Hematopoietic multipotent progenitor cell (in vitro differentiated cells): ENCODE measurements at regions not wholly inside any gene's neighbourhood (a gene's known extent, or its start where the extent isn't known, plus 50 kb on each side); places are given as distances from the start of the nearest gene placed in this dataset.

Source experiments
- DNase-seq, 3 donors: peaks; one replicate each; pipeline ENCODE4 v3.0.0-alpha.2; 2011 to 2015; ENCODE audit warnings: low read depth in 2 of 3, low spot score in 2 of 3

DNA sequence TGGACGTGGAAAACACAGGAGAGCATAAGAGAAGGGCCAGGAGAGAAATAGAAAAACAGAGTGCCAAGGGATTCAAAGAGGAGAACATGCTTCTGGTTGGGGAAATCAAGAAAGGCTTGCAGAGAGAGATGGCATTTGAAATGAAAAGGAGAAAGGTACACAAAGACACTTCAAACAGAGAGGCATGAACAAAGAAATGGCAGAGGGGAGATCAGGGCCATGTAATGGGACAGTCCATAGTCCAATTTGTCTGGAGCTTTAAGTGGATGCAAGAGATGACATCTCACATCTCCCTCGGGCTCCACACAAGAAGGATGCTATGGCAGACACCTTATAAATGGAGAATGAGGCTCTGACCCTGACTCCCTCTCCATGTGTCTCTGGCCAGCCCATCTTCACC, 331.1 kb downstream of the MLLT3 start:
- DNase-seq, result no peak

DNA sequence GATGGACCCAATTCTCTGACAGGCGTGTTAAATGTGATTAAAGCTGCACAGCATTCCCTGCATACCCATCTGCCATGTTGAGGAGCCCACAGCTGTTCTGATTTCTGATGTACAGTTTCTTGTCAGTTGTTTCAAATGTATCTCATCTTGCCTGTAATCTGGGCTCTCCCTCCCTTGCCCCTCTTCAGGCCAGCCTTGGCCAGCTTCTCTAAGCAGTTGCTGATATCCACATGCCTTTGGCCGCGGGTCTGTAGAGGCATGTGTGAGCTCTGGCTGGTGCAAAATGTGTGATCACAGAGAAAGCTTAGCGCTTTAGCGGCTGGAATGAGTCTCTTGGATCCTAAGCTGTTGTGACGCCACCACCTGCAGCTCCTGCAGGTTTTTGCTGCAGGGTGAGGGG, 332.0 kb downstream of the MLLT3 start:
- no peak for DNase-seq

DNA sequence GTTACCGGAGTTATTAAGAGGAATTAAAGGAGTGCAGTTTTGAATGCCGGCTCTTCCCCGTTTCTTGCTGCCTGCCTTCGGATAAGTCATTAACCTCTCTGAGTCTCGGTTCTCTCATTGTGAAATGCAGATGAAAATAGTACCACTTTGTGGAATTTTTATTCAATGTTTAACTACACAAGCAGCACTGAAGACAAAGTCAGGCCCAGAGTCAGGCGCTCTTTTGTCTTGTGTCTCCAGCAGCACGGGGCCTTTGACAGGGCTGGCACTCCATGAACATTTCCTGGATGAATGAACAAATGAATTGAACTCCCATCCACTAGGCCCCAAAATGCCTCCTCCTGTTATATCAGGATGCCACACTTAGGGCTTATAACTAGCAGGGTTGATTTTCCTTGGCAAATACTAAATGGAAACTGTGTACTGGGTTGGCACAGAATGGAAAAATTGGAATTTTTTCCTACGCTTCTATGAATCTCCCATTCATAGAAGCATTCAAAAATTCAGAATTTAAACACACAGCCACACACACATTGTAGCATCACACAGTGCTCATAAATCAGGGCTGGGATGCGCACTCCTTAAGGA, 332.8 kb downstream of the MLLT3 start:
- DNase-seq, result no peak

DNA sequence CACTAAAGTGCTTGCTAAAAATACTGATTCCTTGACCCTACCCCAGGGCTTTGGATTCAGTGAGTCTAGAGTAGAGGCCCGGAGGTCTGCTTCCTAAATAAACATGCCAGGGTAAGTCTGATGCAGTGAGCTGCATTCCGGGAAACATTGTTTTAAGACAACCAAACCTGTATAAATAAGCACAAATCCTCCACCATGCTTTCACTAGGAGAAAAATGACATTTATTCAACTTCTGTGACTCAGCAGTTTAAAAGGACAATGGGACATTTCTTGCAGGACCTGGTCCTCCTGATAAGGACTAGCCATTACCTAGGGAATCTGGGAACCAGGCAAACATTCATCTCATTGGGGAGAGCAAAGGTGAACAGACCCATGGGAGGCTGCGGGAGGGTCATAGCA, 335.3 kb downstream of the MLLT3 start:
- DNase-seq, result no peak

DNA sequence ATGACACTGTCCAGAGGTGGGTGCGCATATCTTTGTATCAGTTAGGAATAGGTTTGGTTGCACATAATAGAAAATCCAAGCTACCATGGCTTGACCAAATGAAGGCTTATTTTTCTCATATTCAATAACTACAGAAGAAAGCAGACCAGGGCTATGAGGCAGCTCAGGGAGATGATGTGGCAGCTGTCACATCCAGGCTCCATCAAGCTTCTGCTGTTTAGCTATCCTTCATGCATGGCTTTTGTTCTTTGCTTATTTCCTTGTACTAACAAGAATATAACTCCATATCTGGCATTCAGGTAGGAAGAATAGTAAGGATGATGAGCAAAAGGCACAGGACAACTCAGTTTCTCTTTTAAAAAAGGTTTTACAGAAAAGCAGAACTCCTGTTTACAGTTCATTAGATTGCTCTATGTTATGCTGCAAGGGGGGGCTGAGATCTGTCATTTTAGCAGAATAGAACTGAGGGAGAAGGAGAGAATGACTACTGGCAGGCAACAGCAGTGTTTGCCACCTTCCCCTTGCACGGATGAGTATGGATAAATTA, 336.1 kb downstream of the MLLT3 start:
- DNase-seq, result no peak

DNA sequence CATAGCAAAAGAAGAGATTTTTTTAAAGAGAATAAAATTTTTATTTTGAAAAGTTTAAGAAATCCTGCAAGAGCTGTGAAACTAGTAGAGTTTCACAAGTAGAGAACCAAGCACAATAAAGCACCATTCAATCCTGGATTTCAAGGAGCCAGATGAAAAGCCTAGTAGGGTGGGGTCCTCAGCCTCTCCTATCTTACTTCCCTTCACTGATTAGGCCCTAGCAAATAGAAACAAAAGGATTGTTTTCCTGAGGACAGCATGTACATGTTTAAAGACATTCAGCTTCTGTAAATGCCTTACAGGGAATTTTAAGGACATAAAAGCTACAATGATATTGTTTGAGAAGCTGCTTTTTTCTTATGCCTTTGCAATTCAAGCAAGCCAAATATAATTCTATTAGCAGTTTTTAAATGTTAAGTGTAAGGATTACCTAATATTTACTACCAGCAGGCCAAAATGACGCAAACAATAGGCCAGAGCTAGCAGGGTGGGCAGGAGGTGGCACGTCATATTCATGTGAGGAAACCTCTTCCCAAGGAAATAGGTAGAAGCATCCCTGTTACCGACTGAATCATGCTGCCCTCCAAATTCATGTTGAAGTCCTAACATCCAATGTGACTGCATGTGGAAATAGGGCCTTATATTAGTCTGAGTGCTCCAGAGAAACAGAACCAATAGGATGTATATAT, 337.6 kb downstream of the MLLT3 start:
- no peak for DNase-seq

DNA sequence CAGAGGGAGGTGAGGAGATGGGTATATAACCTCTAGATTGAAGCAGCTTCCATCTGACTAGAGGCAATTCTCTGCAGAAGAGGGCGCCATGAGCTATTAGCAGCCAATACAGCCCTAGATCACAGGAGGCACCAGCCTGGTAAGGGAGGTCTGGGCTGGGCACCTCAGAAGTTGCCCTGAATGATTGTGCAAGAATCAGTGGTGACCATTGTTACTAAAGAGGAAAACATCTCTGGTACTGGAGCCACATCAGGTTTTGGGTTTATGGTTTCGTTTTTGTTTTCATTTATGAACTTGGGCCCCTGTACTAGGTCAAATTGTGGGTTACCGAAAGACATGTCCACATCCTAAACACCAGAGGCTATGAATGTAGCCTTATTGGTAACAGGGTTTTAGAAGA, 342.0 kb downstream of the MLLT3 start:
- DNase-seq, result no peak

DNA sequence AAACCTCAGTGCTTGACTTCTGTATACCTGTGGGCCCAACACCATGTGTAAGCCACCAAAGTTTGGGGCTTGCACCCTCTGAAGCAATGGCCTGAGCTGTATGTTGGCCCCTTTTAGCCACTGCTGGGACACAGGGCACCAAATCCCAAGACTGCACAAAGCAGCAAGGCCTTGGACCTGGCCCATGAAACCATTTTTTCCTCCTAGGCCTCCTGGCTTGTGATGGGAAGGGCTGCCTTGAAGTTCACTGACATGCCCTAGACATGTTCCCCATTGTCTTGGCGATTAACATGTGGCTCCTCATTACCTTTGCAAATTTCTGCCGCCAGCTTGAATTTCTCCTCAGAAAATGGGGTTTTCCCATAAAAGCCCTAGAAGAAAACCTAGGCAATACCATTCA, 345.5 kb downstream of the MLLT3 start:
- DNase-seq, result no peak

DNA sequence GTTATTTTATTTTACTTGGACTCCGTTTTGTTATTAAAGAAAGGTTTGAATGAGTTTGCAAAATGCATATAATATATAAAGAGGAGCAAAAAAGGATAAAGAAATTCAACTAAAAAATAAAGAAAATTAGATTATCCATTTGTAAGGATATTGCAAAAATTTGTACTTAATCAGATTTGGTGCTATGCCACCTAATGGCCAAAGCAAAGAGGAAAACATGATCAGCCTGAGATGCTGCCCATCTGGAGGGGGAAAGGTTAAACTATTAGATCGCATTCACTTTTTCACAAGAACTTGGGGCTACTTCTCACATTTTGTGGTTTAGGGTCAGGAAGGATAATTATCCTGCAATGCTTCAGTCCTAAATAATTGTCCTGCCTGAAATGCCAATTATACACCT, 350.6 kb downstream of the MLLT3 start:
- peak in 1 of 3 donors; percentile 1 for DNase-seq

DNA sequence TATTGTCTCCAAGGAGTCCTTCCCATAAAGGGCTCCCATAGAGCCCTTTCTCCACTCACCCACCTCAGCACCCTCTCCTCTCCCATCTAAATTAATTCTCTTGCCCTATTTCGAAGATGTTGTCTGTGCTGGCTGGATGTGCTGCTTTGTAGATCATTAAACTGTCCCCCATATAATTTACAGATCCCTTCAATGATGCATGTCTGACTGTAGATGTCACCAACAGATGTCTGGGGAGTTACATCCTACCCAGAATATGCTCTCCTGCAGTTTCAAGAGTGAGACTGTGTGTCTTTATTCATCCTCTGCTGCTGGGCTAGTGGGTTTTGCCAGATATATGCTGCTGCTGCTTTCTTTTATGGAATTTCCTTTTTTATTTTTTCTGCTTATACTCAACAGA, 351.2 kb downstream of the MLLT3 start:
- DNase-seq, result no peak

DNA sequence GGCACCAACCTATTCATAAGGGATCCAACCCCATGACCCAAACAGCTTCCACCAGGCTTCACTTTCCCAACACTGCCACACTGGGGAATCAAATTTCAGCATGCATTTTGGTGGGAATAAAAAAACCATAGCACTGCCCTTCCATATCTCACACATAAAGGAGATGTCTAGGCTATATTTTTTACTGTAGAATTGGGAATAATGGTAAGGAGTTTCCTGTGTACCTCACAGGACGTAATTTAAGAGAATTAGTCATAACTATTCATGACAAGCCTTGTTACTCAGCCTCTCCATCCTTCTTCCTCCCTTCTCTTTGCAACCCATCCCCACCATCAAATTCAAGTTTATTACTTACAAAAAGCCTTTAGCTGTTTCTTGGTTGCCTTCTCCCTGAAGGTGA, 352.1 kb downstream of the MLLT3 start:
- DNase-seq, result no peak

DNA sequence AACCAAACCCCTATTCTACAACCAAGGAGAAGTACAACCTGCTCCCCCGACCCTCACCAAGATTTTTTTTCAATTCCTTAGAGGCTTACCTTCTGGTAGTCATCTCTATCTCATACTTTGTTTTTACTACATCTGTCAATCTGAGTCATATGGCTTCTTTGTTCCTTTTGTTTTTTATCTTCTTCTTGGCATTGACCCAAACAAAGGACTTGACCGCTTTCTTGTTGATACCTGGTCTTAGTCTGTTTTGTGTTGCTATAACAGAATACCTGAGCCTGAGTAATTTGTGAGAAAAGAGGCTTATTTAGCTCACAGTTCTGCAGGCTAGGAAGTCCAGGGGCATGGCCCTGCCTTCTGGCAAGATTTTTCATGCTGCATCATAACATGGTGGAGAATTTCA, 352.7 kb downstream of the MLLT3 start:
- no peak for DNase-seq

DNA sequence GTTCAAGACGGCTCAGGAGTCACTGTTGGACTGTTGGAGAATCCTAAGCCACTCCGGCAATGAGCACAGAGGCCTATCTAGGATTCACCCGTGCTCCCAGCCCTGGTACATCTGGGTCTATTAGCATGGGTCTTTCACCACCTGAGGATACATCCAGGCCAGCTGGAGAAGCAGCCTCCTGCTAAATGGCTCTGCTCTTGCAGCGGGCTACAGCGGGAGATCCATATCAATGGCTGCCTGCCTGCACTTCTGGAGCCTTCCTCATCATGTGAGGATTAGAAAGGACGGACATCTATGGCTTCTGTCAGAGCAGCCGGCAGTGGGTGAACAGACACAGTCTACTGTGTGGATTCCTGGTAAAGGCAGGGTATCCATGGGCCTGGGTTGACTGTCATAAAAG, 357.4 kb downstream of the MLLT3 start:
- DNase-seq, result no peak

DNA sequence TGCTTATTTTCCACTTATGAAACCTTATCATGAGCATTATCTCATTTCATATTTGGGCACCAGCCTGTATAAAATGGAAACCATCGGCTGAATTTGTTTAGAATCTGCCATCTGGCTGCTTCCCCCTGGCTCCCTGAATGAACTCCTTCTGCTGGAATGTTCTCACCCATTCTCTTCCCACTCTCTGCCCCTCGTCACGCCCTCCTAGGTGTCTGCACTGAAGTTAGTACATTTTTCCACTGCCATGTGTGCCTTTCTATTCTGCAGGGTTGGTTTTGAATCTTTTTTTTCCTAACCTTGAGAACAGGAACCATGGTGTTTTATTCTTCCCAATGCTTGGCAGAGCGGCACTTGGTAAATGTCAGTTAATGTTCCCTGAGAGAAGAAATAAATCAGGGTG, 359.7 kb downstream of the MLLT3 start:
- no peak for DNase-seq

DNA sequence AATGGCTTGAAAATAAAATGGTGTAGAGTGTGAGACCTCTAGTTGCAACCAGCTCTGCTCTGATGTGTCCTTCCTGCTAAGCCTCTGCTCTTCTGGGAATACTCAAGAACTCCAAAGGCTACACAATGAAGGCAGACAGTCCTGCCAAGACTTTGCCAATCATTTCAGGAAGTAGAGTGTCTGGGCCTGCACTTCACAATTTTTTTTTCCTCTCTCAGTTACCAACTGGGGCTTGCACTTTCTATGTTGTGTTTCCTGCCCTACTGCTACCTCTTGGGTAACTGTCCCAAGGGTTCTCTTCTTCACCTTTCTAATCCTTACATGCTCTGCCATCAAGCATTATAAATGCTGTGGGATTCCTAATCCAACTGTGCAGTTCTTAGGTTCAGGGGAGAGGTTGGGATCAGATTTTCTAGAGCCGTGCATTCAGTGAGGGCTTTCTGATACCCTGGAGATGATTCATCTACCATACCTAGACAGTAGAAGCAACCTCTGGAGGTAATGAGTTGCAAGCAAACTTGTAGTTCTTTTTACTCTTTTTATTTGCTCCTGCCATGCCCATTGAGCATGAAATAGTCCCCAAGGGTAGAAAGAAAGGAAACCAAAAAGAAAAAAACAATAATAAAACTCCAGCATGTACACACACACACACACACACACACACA, 365.9 kb downstream of the MLLT3 start:
- DNase-seq, result no peak

DNA sequence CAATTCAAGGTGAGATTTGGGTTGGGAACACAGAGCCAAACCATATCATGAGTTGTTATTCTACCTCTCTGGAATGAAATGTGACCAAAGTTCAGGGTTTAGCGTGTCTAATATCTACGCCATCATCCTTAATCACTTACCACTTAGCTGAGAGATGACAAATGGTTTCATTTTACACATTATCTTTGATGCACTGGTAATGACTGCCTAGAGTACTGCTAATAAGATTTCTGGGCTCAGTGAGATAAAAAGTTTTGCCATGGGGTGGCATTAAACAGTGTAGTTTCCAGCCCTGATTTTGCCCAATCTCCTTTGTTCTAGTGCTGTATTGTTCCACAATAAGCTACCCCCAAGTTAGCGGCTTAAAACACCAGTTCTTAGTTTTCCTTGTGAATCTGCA, 367.2 kb downstream of the MLLT3 start:
- DNase-seq, result no peak

DNA sequence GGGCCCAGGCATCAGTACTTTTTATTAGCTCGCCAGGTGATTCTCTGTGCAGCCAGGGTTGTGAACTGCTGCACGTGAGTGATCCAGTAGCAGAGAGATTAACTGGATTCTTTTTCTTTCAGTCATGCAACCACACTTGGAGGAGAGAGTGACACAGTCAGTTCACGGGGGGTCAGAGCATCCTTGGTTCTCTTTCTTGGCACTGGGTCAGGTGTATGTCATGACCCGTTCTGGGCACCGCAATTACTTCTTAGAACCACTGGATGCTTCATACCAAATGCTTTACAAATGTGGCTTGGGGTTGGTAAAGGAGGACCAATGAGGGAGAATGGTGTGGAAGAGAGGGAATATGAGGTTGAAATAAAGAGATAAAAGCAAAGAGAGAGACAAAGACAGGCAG, 368.7 kb downstream of the MLLT3 start:
- DNase-seq, result no peak

DNA sequence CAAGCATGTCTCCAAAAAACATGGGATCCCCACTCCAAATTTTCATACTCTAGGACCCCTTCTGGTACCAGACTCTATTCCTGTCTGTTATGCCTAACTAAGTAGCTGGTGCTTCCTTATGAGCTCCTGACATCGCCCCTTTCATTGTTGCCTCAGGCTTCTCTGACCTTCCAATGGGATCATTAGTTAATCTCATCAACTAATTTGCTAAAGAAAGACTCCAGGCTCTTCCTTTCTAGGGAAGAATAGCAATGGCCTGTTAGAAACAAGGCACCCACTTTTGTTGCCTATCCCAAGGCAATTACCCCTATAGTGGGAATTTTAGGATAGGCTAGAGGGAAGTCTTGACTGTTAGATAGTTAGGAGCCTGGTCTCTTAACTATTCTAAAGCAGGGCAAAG, 369.5 kb downstream of the MLLT3 start:
- DNase-seq, result no peak

DNA sequence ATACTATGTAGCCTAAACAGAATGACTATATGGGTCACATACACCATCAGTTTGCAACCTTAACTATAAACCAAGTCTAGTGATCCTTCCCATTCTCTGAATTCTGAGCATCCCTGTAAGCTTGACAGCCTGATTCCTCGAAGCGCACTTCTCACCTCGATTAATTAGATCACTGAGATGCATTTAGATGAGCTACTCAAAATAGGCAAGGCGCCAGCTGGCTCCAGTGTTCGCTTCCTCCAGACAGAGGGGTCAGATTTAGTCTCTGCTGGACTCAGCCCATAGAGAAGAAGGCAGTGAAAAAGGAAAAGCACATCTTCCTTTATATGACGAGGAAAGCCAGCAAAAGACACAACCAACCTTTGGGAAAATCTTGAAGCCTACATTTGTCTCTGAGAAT, 371.5 kb downstream of the MLLT3 start:
- DNase-seq, result no peak

DNA sequence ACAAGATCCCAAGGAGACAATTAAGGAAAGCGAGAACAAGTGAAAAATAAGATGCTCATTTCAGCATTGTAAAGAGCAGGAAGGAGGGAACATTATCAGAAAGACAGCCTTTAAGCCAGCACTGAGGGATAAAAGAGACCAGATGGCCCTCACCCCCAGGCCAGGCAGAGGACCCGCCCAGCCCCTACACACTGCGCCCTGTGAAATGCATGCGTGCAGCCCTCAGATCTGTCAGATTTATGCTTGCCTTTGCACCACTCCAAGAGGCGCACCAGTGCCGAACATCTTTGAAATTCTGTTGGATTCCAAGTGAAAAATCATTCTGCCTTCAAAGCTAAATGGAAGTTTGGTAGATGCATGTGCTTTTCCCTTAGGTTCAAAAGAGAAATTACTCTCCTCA, 378.0 kb downstream of the MLLT3 start:
- no peak for DNase-seq

DNA sequence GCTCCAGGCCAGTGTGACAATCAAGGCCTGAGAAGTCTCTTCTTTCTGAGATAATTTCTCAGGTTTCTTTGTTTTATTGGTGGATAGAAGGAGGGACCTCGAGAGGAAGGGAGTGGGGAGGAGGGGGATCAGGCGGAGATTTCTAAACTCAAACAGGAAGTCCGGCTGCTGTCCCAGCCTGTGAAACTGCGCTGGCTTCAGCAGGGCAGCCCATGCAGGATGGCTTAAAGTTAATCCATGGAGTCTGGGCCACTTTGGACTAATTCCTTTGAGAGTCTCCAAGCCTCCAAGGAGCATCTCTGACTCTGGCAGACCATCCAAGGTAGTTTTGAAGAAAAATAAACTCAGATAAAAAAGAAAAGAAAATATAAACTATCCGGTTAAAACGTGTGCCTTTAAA, 378.5 kb downstream of the MLLT3 start:
- DNase-seq, result no peak

DNA sequence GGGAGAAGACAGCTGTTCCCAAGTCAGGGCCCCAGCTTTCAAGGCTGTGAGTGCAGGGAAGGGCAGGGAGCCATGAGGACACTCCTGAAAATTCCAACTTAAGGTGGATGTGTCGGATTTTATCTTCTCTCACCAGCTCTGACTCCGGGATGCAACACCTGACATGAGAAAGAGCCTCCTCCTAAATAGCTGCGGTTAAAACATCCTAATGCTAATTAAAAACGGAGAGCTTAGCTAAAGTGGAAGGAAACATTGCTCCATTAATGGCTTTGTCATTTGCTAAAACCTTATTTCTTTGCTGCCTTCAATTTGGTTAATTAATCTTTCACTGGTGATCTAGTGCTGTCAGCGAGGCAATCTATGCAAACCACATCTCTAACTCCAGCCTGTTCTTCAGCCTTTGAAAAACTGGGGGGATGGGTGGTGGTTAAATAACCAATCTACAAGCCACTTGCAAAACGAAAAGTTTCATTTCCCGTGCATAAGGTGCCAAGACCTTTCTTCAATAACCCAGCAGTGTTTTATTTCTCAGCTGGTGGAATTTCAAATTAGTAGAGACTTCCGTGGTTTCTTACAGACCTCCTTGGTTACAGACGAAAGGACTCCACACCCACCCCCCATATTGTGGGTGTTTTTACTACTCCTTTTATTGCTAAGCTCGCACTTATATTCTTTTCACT, 379.6 kb downstream of the MLLT3 start:
- DNase-seq, result peak in 2 of 3 donors; percentile 18 to 76
